Cerebellar cortex (tissue), 1 donor: ENCODE measurements at regions not wholly inside any gene's neighbourhood (a gene's known extent, or its start where the extent isn't known, plus 50 kb on each side); places are given as distances from the start of the nearest gene placed in this dataset.

ENCODE experiments used
- DNase-seq: peaks from one replicate; pipeline ENCODE4 v3.0.0-alpha.2; 2015; ENCODE audit warnings: low spot score

DNA sequence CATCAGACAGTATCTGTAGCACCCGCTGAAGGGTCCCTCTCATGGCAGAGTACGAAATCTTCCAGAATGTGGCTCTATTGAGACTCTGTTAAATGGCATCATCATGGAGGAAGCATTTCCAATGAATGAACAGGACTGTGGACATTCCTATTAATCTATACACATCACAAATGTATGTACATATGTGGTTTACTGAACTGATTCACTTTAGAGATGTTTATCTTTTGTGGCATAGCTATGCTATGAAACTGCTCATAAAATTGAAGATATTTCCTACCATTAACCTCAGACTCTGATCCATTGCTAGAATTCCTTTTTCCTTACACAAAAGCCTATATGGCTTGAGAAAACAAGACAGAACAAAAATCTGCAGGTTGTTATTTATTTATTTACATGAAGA, 259.6 kb upstream of the RRP15 start:
- no peak for DNase-seq

DNA sequence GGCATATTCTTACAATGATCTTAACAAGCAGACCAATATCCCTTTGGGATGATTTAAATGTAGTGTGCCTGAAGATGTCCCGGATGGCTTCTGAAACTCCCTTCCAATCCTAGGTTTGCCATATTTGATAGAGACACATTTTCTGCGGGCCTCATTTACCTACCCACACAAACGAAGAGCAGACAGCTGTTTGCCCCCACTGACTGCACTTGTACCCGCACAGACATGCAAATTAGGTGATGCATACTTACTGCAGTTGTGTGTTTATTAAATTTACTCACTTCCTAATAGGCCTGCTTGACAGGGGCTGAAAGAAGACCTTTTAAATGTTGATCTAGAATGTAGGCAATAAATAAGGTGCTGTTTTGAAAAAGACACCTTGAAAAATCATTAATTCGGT, 257.9 kb upstream of the RRP15 start:
- no peak for DNase-seq

DNA sequence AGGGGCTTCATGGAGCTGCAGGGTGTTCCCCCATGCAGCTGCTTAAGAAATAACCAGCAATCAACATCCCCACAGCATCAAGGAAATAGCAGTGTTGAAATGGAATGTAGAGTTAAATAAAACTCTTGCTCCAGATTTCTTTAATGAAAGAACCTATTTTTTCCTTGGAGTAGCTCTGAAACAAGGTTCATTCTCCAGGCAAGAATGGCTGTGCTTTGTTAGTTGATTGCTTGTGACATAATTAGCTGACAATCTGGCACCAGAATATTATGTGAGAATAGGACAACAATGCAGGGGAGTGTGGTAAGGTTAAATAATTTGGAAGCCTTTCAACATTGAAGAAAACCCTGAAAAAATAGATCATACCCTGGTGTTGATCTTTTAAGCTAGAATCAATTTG, 254.2 kb upstream of the RRP15 start:
- no peak for DNase-seq

GRCh38 chr1:218031901-218032300, 253.2 kb upstream of the RRP15 start:
- DNase-seq: no peak

DNA sequence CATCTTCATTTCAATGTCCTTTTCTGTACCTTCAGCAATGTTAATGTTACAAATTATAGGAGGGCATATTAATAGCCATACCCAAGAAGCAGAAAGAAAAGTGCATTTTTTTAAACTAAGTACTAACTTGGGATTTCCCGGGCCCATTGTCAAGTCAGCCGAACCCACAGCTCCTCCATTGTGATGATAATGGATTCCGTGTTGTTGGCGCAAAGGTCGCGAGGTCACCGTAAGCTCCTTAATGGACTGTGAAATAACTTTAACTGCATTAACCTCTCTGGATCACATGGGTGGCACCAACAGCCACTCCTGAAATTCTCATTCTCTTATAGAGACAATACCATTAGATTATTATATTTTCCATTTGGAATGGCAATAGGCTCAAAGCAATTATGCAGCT, 250.6 kb upstream of the RRP15 start:
- DNase-seq: no peak

DNA sequence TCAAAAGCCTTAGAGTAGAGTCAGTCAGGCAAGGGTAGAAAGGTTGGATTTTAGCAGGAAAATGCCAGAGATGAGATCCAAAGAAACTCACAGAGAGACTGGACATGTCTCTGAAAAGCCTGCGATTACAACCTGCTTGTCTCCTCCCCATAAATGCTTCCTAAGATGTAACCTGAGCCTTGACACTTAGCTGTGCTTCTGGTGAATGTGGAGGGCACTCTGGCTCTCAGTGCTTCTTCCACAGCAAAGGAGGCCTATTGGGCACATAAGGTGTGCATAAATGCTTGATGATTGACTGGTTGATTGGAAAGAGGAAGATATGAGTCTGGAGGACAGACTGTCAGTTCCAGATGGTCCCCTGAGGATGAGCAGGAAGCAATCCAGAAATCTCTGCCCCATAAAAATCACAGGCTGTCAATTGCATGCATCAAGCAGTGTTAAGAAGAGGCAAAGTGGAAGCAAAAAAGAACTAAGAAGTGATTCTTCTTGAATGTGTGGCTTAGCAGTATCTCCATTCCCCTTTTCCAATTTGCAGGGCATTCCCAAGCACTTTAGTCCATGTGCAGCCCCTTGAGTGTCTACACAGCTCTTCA, 236.2 kb upstream of the RRP15 start:
- DNase-seq: peak; percentile 4

DNA sequence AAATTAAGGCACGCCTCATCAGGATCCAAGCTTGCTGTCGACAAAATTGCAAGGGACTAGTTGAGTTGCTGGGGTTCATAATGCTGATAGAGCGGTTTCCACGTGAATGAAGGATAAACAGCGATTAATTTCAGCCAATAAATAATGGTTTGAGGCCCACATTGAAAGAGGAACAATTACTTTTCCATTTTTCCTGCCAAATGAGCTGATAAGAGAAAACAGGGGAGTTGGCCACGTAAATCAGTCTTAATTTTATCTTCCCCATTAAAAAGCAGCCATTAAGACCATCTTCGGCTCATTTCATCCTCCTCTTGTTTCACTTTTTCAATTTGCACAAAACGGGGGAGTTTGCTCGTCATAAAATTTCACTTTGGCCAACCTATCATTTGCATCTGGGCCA, 235.5 kb upstream of the RRP15 start:
- DNase-seq: no peak

DNA sequence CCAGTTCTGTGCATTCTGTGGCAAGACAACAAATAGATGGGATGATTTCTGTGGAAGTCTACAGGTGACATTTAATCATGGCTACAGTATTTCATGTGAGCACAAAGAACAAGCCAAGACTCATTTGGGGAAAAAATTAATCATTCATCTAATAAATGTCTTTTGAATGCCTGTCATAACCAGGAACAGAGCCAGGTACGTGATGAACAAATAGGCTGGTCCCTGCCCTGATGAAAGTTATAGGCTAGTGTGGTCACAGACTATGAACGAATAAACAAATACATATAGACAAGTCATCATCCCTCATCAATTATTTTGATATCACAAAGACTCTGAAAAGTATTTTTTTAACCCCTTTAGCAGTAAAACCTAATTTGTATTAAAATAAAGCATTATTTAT, 226.4 kb upstream of the RRP15 start:
- DNase-seq: no peak

DNA sequence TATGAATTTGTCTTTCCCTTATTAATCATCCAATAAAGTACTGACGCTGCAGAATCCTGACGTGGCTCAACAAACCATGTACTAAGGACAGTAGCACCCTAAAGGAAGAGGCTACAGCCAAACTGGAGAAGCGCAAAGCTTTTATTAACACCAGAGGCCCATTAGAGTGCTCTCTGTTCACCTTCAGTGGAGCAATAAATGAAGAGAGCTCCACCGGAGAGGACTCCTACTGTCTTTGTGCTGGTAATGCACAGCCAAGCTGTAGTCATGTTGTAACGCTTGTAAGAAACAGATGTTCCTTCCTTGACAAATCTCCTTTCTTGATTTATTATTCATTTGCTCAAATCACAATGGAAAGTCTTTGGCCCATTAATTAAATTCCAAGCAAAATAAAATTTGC, 220.7 kb upstream of the RRP15 start:
- DNase-seq: no peak

DNA sequence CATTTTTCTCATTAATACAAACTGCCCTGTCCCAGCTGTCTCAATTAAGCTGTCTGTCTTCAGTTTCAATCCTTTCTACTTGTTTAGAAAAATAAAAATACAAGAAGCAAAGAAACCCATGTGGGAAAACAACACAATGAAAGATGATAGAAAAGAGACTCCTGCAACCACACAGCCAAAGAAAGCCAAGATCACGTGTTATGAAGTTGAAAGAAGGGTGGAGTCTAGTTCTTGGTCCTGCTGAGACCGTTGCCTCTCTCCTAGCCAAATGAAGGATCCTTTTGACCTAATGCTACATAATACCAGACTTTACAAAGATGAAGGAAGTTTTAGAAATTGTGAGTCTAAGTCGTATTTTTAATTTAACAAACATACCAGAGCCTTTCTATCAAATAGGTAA, 218.8 kb upstream of the RRP15 start:
- DNase-seq: no peak

- DNase-seq: no peak
Observed at GRCh38 chr1:218068241-218068640, 216.9 kb upstream of the RRP15 start.

GRCh38 chr1:218069180-218069579, 215.9 kb upstream of the RRP15 start:
- no peak for DNase-seq

DNA sequence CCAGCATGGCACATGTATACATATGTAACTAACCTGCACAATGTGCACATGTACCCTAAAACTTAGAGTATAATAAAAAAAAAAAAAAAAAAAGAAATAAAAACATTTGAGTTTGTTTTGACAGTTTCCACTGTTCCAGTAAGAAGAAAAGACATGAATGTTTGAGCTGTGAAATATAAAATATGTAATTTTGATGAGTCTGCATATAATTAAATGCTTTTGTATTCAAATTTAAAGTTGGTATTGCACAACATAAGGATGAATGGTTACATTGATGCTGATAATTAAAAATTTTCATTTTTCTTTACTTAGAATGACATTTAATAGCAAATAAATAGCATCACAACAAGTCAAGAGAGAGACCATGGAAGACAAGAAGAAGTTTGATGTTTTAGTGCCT, 212.0 kb upstream of the RRP15 start:
- DNase-seq: no peak

- DNase-seq: no peak
Observed at GRCh38 chr1:218078916-218079315, 206.2 kb upstream of the RRP15 start.

DNA sequence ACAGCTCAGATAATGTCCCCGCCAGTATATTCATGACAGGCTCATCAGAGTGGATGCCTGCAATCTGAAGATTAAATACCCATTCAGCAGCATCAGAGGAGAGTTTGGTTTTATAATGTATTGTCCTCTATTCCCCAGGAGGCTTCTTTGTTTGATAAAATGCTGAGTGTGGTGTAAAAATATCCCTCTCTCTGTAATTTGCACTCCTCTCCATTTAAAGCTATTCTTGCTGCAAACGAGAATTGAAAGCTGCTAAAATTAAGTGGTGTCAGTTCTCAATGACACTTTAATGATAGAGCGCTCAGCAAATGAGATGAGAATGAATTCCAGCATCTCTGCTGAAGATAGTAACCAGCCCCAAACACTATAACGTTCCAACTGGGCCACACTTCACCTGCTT, 205.7 kb upstream of the RRP15 start:
- no peak for DNase-seq

GRCh38 chr1:218079820-218080219, 205.3 kb upstream of the RRP15 start:
- DNase-seq: no peak

DNA sequence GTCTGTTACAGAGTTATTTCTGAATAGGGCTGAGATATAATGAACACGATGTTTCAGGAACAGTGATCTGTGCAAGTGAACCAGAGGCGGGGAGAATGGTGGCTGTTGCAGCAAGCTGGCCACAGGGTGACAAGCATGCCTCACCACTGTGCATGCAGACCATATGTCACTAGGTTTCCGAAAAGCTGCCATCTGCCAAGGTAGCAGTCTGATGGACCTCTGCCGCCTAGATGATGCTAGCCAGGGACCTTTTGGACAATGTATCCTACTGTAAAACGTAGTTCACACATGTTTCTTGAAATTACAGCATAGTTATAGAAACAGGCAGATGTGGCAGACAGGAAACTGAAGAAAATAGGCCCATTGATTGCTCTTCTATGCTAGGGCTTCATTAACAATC, 204.2 kb upstream of the RRP15 start:
- peak; percentile 61 for DNase-seq

- no peak for DNase-seq
Observed at GRCh38 chr1:218081358-218081757, 203.7 kb upstream of the RRP15 start.

DNA sequence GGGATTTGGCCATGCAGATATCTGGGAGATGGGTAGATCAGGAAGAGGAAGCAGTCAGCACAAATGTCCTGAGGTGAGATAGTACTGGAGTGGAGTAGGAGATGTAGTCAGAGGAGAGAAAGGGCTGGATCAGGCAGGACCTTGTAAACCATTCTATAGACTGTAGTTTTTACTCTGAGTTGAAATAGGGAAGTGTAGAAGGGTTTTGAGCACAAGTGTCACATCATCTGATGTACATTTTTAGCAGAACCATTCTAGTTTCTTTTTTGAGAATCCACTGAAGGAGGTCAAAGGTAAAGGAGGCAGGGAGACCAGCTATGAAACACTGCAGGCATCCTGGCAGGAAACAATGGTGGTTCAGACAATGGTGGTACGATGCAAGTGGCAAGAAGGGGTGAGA, 194.6 kb upstream of the RRP15 start:
- no peak for DNase-seq

DNA sequence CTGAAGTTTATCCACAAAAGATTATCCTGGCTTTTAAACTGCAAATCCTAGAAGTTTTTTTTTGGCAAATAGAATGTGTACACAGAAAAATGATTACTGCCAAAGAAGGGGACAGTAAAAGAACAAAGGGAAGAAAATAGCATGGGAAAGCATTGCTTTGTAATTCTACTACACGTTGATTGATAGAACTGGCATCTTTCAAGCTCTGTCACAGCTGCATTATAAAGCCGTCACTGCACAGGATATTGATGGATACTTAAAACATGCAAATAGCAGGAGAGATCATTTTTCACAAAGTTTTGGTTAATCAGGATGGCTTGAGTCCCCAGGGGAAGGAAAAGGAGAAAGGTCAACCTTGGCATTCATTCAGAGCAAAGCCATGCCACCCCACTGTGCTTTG, 183.7 kb upstream of the RRP15 start:
- DNase-seq: no peak

DNA sequence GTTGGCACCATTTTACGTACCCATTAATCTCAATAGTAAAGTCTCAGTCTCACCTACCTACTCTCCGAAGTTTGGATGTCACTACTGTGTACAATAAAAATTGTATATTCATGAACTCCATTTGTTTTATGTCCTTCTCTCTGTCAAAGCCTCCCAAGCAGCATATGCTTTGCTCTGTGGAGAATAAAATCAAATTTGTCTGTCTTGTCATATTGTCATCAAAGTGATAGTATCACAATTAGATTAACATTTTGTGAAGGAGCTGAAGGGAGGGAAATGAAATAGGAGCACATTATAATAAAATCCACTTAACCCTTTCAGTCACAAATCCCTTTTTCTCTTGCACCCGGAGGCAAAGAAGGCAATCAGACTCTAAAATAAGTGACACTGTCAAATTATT, 177.1 kb upstream of the RRP15 start:
- DNase-seq: no peak

DNA sequence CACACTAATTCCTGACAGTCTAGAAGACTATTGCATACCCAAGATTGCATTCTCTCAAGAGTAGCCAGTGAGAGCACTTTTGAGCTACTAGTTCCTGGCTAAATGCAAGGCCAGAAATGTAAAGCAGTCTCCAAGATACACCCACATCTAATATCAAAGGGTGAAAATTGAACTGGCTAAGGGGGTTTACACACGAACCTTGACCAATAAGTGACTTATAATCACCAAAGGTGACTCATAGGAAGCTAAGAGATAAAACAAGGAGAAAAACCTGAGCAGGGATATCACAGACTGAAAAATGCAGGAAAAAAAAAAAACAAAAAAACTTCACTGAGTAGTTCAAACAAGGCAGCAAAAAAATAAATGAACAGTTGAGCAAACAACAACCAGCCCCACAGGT, 172.2 kb upstream of the RRP15 start:
- no peak for DNase-seq

GRCh38 chr1:218123968-218124367, 161.1 kb upstream of the RRP15 start:
- DNase-seq: peak; percentile 1

DNA sequence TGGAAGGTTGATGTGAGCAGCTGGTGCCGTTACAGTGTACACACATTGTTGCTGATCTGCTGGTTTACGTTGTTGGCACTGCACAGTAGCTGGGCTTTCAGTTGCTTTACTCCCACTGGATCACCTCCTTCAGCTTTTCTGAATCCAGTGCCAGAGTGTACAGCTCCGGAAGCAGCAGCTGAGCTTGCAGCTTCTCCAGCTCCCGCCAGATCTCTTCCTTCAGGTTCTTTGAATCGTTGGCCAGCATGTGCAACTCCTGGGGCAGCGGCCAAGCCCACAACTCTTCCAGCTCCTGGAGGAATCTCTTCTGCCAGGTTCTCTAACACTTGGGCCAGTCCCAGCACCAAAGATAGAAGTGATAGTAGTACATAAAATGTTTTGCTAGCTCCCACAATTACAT, 149.7 kb upstream of the RRP15 start:
- DNase-seq: no peak

DNA sequence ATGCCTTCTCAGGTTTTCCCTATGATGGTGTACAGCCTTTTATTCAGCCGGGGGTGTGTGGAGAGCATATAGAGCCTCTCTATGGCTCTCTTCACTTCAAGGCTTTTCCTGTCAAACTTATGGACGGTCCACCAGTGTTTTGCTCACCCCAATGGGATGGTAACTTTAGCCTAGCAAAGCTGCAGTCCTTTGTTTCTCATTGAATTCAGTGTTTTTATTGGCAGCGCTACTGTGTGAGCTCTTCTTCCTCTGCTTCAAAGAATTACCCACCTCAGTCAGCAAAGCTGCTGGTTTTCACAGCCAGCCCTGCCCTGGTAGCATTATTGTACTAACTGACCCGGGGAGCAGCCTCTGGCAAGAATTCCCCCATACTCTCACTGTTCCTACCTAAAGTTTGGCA, 145.3 kb upstream of the RRP15 start:
- no peak for DNase-seq
